ENCODE measurements at regions not wholly inside any gene's neighbourhood (a gene's known extent, or its start where the extent isn't known, plus 50 kb on each side); places are given as distances from the start of the nearest gene placed in this dataset.

DNA sequence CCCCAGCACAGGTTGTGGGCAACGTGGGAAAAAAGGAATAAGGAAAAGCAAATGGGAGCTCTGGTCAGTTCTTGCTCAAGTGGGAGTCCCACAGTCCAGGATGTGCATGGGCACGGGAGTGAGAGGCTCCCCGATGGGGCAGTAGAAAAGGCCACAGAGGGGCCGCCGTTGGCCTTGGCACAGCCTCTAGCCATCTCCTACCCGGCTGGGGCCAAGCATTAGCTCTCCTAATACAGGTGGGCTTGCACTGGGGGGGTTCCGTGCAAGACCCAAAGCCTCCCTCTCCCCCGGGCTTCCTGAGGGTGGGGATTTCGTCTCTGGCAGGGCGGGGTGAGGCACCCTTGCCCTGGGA, 212.2 kb upstream of the MVB12B start:
- no peak for DNase-seq
- intact Hi-C loops (cut with micrococcal nuclease; ENCODE audit: unreplicated experiment): no loop called here
- no peak overlapping the region for H3K4me3 Mint-ChIP-seq (ENCODE audit: low read depth, unreplicated experiment)
- CTCF ChIA-PET: interaction anchor here (0.5 kb wide), 1 partner anchor 398 kb away, joined by 3 read pairs; no protein-coding TSS in a partner anchor
- BruUV-seq (replicated peaks): no TSS peak
- no peaks in the 10 kb centered on the region for H3K4me1 Mint-ChIP-seq (ENCODE audit: low read depth, unreplicated experiment)
- no peaks in the 10 kb centered on the region for H3K36me3 Mint-ChIP-seq (ENCODE audit: insufficient read depth, unreplicated experiment)
- no peak overlapping the region for H3K27ac Mint-ChIP-seq (ENCODE audit: unreplicated experiment)
- peaks cover 77% of the 10 kb centered on the region for H3K27me3 Mint-ChIP-seq (ENCODE audit: unreplicated experiment)
- TF ChIP-seq, protein P1, sequence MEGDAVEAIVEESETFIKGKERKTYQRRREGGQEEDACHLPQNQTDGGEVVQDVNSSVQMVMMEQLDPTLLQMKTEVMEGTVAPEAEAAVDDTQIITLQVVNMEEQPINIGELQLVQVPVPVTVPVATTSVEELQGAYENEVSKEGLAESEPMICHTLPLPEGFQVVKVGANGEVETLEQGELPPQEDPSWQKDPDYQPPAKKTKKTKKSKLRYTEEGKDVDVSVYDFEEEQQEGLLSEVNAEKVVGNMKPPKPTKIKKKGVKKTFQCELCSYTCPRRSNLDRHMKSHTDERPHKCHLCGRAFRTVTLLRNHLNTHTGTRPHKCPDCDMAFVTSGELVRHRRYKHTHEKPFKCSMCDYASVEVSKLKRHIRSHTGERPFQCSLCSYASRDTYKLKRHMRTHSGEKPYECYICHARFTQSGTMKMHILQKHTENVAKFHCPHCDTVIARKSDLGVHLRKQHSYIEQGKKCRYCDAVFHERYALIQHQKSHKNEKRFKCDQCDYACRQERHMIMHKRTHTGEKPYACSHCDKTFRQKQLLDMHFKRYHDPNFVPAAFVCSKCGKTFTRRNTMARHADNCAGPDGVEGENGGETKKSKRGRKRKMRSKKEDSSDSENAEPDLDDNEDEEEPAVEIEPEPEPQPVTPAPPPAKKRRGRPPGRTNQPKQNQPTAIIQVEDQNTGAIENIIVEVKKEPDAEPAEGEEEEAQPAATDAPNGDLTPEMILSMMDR (IDR thresholded peaks at IDR 0.05; ENCODE audit: unreplicated experiment): no peak
- no peaks in the 10 kb centered on the region for H3K9me3 Mint-ChIP-seq (ENCODE audit: low read depth, unreplicated experiment)

DNA sequence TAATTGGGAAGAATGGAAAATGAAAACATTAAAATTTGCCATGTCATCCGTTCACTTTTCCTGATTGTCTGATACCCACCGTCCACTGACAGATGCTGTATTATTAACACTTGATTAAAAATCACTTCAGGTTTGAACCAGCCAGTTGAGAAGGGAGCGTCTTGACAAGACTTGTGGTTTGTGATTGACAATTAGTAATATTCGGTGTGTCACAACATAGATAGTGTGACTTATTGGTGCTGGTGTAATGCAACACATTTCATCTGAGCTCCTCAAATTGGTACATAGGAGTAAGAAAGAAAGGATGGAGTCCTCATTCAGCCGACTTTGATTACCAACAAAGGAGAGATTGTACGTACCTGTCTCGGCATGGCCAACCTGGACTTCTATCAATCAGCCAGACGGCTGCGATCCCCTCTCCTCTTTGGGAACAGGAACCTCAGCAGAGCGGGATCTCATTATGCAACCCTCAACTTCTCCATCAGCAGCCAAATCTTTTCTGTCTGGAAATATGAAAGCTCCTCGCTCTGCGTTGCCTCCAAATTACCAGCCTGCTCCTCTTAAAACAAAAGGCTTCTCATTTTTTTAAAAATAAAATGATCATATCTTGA, 211.7 kb upstream of the MVB12B start:
- Mint-ChIP-seq H3K27me3 (ENCODE audit: unreplicated experiment) (peaks cover 83% of the 10 kb centered on the region), H3K4me1 (ENCODE audit: low read depth, unreplicated experiment) (no peaks in the 10 kb centered on the region), H3K27ac (ENCODE audit: unreplicated experiment) (no peak overlapping the region), H3K4me3 (ENCODE audit: low read depth, unreplicated experiment) (no peak overlapping the region), H3K36me3 (ENCODE audit: insufficient read depth, unreplicated experiment) (no peaks in the 10 kb centered on the region), H3K9me3 (ENCODE audit: low read depth, unreplicated experiment) (no peaks in the 10 kb centered on the region)
- TF ChIP-seq, protein P1 (IDR thresholded peaks at IDR 0.05; ENCODE audit: unreplicated experiment): no peak
- intact Hi-C loops (cut with micrococcal nuclease; ENCODE audit: unreplicated experiment): no loop called here
- CTCF ChIA-PET: no interaction called here
- BruUV-seq (replicated peaks): no TSS peak
- no peak for DNase-seq

DNA sequence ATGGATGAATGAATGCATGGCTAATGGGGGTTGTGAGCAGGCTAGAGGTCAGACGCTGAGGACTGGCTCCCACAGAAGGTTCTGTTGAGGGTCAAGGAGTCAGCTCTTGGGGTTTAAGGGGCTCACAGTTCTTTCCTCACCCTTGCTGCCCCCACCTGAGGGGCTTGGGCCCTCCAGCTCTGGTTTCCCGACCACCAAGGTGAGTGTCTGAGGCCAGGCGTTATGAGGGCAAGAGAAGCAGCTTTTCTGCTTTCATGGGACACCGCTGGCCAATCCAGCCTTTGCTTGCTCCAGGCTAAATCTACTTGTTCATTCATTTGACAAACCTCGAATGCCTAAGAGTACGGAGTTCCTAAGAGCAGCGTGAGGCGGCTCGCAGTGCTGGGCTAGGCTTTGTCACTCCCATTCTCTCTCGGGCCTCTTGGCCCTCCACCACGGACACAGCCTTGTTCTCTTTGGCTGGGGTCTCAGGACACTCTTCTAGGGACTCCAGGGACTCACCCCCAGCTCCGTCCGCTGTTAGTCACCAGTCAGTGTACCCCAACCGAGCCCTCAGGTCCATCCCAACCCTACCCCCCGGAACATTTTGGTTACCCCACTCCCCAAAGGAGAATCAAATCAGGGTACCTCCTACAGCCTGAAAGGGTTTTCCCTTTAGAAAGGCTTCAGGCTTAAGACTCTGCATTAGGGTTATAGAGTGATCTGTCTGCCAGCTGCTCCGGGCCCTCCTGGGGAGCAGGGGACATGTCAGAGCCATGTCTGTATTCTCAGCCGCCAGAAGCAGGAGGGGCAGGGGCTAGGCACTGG, 210.1 kb upstream of the MVB12B start:
- no peak overlapping the region for H3K4me3 Mint-ChIP-seq (ENCODE audit: low read depth, unreplicated experiment)
- H3K27me3 Mint-ChIP-seq (ENCODE audit: unreplicated experiment): peaks cover 83% of the 10 kb centered on the region
- CTCF ChIA-PET: no interaction called here

DNA sequence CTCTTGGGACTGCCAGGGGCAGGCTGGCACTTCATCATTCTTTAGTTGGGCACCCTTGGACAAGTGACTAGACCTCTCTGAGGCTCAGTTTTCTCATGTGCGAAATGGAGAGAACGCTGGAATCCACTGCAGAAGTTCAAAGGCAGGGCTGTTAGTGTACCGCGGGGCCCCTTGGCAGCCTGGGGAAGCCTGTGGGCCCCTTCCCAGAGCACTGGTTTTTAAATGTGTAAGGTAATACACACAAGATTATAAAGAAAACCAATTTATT, 209.5 kb upstream of the MVB12B start:
- TF ChIP-seq, protein P1 (IDR thresholded peaks at IDR 0.05; ENCODE audit: unreplicated experiment): no peak
- CTCF ChIA-PET: no interaction called here
- no TSS peak for BruUV-seq (replicated peaks)
- Mint-ChIP-seq H3K4me1 (ENCODE audit: low read depth, unreplicated experiment) (no peaks in the 10 kb centered on the region), H3K27me3 (ENCODE audit: unreplicated experiment) (peaks cover 81% of the 10 kb centered on the region), H3K9me3 (ENCODE audit: low read depth, unreplicated experiment) (no peaks in the 10 kb centered on the region), H3K27ac (ENCODE audit: unreplicated experiment) (no peak overlapping the region), H3K4me3 (ENCODE audit: low read depth, unreplicated experiment) (no peak overlapping the region), H3K36me3 (ENCODE audit: insufficient read depth, unreplicated experiment) (no peaks in the 10 kb centered on the region)
- intact Hi-C loops (cut with micrococcal nuclease; ENCODE audit: unreplicated experiment): no loop called here
- no peak for DNase-seq

More for the DNA sequence above, 210.1 kb upstream of the MVB12B start:
- no peak for DNase-seq
- no TSS peak for BruUV-seq (replicated peaks)
- Mint-ChIP-seq H3K27ac (ENCODE audit: unreplicated experiment) (no peak overlapping the region), H3K36me3 (ENCODE audit: insufficient read depth, unreplicated experiment) (no peaks in the 10 kb centered on the region), H3K9me3 (ENCODE audit: low read depth, unreplicated experiment) (no peaks in the 10 kb centered on the region), H3K4me1 (ENCODE audit: low read depth, unreplicated experiment) (no peaks in the 10 kb centered on the region)
- TF ChIP-seq, protein P1 (IDR thresholded peaks at IDR 0.05; ENCODE audit: unreplicated experiment): no peak
- intact Hi-C loops (cut with micrococcal nuclease; ENCODE audit: unreplicated experiment): no loop called here
